ENCODE measurements at regions not wholly inside any gene's neighbourhood (a gene's known extent, or its start where the extent isn't known, plus 50 kb on each side); places are given as distances from the start of the nearest gene placed in this dataset.
"Not testable (repeated sequence)": the region's sequence is repeated elsewhere in the genome, so short reads cannot be mapped to it uniquely, and the experiment has no call there.

DNA sequence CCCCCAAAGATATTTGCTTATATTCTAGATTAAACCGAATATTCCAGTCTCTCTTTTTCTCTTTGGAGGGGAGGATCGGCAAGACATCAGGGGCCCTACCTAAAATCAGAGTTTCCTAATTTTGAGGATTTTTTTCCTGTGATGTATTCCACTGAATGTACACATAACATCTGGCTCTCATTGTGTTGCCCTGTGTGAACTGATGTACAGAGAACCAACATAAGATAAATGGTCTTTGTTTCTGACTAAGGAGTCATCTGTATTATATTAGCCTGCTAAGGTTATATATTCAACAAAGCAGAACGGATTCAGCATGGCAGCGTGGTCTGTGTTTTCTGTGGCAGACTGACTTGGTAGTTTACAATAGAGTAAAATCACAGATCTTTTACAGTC is 114.8 kb upstream of the NCAM2 start:
- TF ChIP-seq, protein P1, sequence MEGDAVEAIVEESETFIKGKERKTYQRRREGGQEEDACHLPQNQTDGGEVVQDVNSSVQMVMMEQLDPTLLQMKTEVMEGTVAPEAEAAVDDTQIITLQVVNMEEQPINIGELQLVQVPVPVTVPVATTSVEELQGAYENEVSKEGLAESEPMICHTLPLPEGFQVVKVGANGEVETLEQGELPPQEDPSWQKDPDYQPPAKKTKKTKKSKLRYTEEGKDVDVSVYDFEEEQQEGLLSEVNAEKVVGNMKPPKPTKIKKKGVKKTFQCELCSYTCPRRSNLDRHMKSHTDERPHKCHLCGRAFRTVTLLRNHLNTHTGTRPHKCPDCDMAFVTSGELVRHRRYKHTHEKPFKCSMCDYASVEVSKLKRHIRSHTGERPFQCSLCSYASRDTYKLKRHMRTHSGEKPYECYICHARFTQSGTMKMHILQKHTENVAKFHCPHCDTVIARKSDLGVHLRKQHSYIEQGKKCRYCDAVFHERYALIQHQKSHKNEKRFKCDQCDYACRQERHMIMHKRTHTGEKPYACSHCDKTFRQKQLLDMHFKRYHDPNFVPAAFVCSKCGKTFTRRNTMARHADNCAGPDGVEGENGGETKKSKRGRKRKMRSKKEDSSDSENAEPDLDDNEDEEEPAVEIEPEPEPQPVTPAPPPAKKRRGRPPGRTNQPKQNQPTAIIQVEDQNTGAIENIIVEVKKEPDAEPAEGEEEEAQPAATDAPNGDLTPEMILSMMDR (IDR thresholded peaks at IDR 0.05; ENCODE audit: low read depth, low read length), result no peak
- no peak for DNase-seq (ENCODE audit: extremely low read depth, low read depth)

DNA sequence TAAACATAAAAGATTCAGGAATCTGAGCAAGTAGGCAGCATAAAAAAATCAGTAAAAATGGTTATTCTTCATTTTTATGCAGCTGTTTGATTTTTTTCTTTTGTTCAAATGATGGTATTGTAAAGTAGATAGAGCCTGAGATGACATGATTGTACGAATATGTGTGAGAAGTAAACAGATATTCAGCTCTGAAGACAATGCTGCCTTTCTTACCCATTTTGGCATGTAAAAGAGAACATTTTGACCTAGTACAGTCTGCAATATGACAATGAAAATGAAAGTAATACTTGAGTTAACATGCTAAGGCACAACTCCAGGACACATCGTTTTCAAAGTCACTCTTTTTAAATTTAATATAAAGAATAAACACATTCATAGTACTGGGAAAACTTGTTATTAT is 95.7 kb upstream of the NCAM2 start:
- DNase-seq (ENCODE audit: extremely low read depth, low read depth), result no peak
- TF ChIP-seq, protein P1 (IDR thresholded peaks at IDR 0.05; ENCODE audit: low read depth, low read length), result no peak

DNA sequence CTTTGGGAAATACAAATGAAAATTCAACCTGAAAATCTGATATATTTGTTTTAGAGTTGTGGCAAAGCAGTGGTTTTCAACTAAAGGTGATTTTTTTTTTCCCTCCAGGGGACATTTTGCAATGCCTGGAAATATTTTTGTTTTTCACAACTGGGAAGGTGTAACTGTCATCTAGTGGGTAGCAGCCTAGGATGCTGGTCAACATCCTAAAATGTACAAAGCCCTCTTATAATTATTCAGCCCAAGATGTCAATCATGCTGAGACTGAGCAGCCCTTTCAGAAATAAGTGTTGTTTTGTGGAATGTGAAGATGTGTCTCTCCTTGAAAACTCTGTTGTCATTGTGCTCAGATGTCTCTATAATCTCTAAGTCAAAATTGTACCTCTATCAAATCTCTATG is 95.2 kb upstream of the NCAM2 start:
- no peak for DNase-seq (ENCODE audit: extremely low read depth, low read depth)
- TF ChIP-seq, protein P1 (IDR thresholded peaks at IDR 0.05; ENCODE audit: low read depth, low read length), result no peak

DNA sequence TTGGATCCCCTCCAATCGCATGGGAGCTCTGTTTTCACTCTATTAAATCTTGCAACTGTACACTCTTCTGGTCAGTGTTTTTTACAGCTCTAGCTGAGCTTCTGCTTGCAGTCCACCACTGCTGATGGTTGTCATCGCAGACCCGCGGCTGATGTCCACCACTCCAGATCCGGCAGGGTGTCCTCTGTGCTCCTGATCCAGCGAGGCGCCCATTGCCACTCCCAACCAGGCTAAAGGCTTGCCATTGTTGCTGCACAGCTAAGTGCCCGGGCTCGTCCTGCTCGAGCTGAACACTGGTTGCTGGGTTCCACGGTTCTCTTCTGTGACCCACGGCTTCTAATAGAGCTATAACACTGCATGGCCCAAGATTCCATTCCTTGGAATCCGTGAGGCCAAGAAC is 70.7 kb upstream of the NCAM2 start:
- not testable (repeated sequence) for DNase-seq (ENCODE audit: extremely low read depth, low read depth)

DNA sequence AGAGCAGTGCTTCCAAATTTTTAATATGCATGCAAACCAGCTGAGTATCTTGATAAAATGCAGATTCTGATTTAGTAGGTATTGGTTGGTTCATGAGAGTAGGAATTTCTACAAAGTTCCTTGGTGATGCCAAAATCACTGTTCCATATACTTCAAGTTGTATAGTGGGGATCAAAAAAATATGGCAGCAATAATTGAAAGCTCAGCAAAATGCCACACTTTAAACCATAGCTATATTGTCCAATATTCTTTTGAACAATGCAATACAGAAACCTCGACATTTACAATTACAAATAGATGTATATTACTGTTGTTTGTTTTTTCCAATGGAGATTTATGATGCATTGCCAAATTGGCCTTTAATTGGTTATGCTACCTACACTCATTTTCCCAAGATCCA is 55.7 kb upstream of the NCAM2 start:
- DNase-seq (ENCODE audit: extremely low read depth, low read depth), result no peak
- TF ChIP-seq, protein P1 (IDR thresholded peaks at IDR 0.05; ENCODE audit: low read depth, low read length), result no peak

DNA sequence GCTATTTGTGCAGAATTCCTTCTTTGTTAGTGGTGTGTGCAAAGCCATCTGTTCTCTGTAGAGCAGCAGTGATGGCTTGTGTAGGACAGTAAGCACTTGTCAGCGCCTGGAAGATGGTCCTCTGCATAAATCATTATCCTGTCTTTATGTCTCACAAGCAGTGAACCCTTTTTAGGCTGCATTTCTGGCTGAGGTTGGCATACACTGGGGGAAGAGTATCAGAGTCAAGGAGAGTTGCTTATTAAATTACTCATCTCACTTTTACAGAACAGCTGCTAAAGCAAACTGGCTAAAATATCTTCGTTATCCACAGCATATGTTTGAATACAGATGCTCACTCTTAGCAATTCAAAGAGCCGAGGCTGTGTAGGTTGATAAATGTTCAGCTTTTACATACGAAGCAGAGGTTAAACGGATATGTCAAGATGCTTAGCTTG is 54.6 kb upstream of the NCAM2 start:
- no peak for DNase-seq (ENCODE audit: extremely low read depth, low read depth)
- TF ChIP-seq, protein P1 (IDR thresholded peaks at IDR 0.05; ENCODE audit: low read depth, low read length), result no peak

DNA sequence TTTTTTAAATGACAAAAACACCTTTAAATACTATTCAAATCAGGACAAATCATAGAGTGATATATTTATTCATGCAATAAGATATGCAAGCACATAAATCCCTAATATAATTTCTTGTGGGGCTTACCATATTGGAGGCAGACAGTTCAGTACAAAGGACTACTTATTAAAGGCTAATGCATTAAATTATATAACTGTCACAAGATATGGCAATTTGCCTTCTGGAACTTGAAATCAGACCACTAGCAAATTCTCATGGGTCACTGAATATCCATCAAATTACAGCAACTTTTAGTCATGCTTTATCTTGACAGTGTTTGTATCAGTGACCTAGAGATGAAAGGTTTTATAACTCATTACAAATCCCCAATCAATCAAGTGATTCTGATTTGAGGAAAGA is 54.1 kb upstream of the NCAM2 start:
- no peak for DNase-seq (ENCODE audit: extremely low read depth, low read depth)
- TF ChIP-seq, protein P1 (IDR thresholded peaks at IDR 0.05; ENCODE audit: low read depth, low read length), result no peak

DNA sequence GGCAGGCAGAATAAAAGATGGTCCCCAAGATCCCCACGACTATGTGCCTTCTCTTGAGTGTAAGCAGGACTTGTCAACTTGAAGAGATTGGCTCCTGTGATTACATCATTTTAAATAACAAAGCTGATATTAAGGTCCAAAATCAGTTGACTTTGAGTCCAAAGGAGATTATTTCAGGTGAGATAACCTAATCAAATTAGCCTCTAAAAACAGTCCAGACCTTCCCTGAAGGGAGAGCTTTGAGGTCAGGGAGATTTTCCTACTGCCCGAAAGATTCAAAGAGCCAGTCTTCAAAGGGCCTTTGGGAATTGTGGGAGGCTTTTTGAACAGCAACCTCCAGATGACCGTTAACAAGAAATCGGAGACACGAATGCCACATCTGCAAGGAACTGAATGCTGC is 51.5 kb upstream of the NCAM2 start:
- TF ChIP-seq, protein P1 (IDR thresholded peaks at IDR 0.05; ENCODE audit: low read depth, low read length), result no peak
- DNase-seq (ENCODE audit: extremely low read depth, low read depth), result no peak
